ENCODE measurements at regions not wholly inside any gene's neighbourhood (a gene's known extent, or its start where the extent isn't known, plus 50 kb on each side); places are given as distances from the start of the nearest gene placed in this dataset.

DNA sequence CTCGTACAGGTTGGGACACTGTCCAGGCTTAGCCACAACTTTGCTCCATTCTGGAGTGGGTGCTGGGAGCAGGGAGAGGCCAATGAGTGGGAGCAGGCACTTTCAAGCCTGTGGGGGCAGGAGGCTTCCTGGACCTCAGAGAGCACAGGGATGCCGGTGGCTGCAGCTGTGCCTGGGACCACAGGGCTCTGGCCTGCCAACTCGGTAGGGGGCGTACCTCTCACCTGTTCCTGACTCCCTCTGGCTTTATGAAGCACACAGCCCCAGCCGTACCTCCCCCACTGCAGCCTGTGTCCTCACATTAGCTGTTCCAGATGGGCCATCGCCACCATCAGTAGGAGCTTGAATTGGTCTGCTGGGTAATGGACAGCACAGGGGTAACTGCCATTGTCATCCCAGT lies 278.7 kb upstream of the KLHL1 start:
- no peak overlapping the region for H3K27ac Mint-ChIP-seq
- Histone ChIP-seq H3K27ac (ENCODE audit: low read depth, low read length) (no peak overlapping the region), H3K9me3 (ENCODE audit: control insufficient read depth in 2 of 3, low read length in 3 of 3) (no peaks in the 10 kb centered on the region), H3K36me3 (ENCODE audit: control insufficient read depth in 2 of 3, insufficient read depth in 3 of 3, low read length in 3 of 3) (no peaks in the 10 kb centered on the region), H3K4me3 (ENCODE audit: low read length) (no peak overlapping the region), H3K27me3 (ENCODE audit: control insufficient read depth in 2 of 2, insufficient read depth in 2 of 2, low read length in 2 of 2) (no peaks in the 10 kb centered on the region), H3K4me1 (ENCODE audit: control insufficient read depth in 2 of 2, insufficient read depth in 2 of 2, low read length in 2 of 2) (no peaks in the 10 kb centered on the region)
- no peak for ATAC-seq
- peaks cover 0 to 20% (median 0%) of the 10 kb centered on the region in 11 donors for H3K9me3 Mint-ChIP-seq
- intact Hi-C loops (cut with micrococcal nuclease), result no loop called here
- H3K4me3 Mint-ChIP-seq, result no peak overlapping the region
- no peaks in the 10 kb centered on the region for H3K27me3 Mint-ChIP-seq
- H3K4me1 Mint-ChIP-seq, result no peaks in the 10 kb centered on the region
- ChIA-PET POLR2A (no interaction called here), CTCF (no interaction called here)
- H3K36me3 Mint-ChIP-seq, result no peaks in the 10 kb centered on the region
- no peak for DNase-seq

DNA sequence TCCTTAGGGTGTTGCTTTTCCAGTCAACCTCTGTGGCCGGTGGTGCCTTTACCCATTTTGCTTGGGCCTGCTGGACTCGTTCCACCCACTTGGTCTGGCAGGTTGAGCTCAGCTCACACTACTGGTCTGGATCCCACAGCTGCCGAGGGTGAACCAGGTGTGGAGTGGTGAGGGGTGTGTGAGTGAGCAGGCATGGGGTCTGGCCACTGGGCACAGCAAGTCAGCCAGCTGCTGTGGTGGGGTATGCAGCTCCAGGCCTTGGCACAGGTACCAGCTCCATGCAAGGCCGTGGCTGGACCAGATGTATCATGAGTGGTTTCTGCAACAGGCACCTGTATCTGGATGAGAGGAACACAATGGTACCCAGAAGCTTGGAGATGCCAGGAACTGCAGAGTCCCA lies 277.6 kb upstream of the KLHL1 start:
- Histone ChIP-seq H3K4me3 (ENCODE audit: low read length) (no peak overlapping the region), H3K36me3 (ENCODE audit: control insufficient read depth in 2 of 3, insufficient read depth in 3 of 3, low read length in 3 of 3) (no peaks in the 10 kb centered on the region), H3K4me1 (ENCODE audit: control insufficient read depth in 2 of 2, insufficient read depth in 2 of 2, low read length in 2 of 2) (no peaks in the 10 kb centered on the region), H3K27me3 (ENCODE audit: control insufficient read depth in 2 of 2, insufficient read depth in 2 of 2, low read length in 2 of 2) (no peaks in the 10 kb centered on the region), H3K27ac (ENCODE audit: low read depth, low read length) (no peak overlapping the region), H3K9me3 (ENCODE audit: control insufficient read depth in 2 of 3, low read length in 3 of 3) (no peaks in the 10 kb centered on the region)
- POLR2A ChIA-PET, result no interaction called here
- CTCF ChIA-PET, result no interaction called here
- H3K27ac Mint-ChIP-seq, result no peak overlapping the region
- H3K36me3 Mint-ChIP-seq, result no peaks in the 10 kb centered on the region
- no peak for DNase-seq
- no peak overlapping the region for H3K4me3 Mint-ChIP-seq
- no peaks in the 10 kb centered on the region for H3K4me1 Mint-ChIP-seq
- H3K27me3 Mint-ChIP-seq, result no peaks in the 10 kb centered on the region
- no peak for ATAC-seq
- H3K9me3 Mint-ChIP-seq, result peaks cover 0 to 11% (median 0%) of the 10 kb centered on the region in 11 donors
- intact Hi-C loops (cut with micrococcal nuclease), result no loop called here

GRCh38 chr13:70384156-70384555 lies 275.9 kb upstream of the KLHL1 start:
- Mint-ChIP-seq H3K9me3 (peaks cover 0 to 9% (median 0%) of the 10 kb centered on the region in 11 donors), H3K4me1 (no peaks in the 10 kb centered on the region), H3K4me3 (no peak overlapping the region), H3K36me3 (no peaks in the 10 kb centered on the region), H3K27me3 (no peaks in the 10 kb centered on the region), H3K27ac (no peak overlapping the region)
- H3K9me3 ChIP-seq (ENCODE audit: control insufficient read depth in 2 of 3, low read length in 3 of 3), result no peaks in the 10 kb centered on the region
- H3K27ac ChIP-seq (ENCODE audit: low read depth, low read length), result no peak overlapping the region
- POLR2A ChIA-PET, result no interaction called here
- CTCF ChIA-PET, result no interaction called here
- intact Hi-C loops (cut with micrococcal nuclease), result no loop called here
- H3K27me3 ChIP-seq (ENCODE audit: control insufficient read depth in 2 of 2, insufficient read depth in 2 of 2, low read length in 2 of 2), result no peaks in the 10 kb centered on the region
- DNase-seq (no peak), ATAC-seq (no peak)
- no peak overlapping the region for H3K4me3 ChIP-seq (ENCODE audit: low read length)
- H3K4me1 ChIP-seq (ENCODE audit: control insufficient read depth in 2 of 2, insufficient read depth in 2 of 2, low read length in 2 of 2), result no peaks in the 10 kb centered on the region
- H3K36me3 ChIP-seq (ENCODE audit: control insufficient read depth in 2 of 3, insufficient read depth in 3 of 3, low read length in 3 of 3), result no peaks in the 10 kb centered on the region

DNA sequence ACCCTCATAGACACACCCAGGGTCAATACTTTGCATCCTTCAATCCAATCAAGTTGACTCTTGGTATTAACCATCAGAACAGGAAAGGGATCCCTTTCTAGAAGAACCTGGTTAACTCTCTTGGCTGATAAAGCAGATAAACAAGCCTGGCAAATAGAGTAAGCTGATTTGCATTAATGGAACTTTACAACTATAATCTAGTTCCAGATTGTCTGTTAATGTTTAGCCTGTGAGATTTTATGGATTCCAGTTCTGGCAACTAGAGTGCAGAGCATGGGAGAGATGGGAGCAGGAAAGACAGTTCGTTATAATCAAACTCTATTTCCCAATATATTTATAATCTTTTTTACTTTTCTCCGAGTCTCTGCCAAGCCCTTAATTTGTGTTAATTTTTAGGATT lies 272.6 kb upstream of the KLHL1 start:
- CTCF ChIA-PET, result no interaction called here

DNA sequence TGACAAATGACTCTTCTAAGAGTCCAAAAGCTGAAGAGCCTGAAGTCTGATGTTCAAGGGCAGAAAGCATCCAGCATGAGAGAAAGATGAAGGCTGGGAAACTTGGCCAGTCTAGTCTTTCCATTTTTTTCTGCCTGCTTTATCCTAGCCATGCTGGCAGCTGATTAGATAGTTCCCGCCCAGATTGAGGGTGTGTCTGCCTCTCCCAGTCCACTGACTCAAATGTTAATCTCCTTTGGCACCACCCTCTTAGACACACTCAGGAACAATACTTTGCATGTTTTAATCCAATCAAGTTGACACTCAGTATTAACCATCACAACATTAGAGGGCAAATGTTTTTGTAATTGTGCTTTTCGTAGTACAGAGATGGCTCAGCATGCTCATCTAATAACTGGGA lies 267.5 kb upstream of the KLHL1 start:
- no peaks in the 10 kb centered on the region for H3K9me3 ChIP-seq (ENCODE audit: control insufficient read depth in 2 of 3, low read length in 3 of 3)
- no peak overlapping the region for H3K27ac Mint-ChIP-seq
- H3K27me3 ChIP-seq (ENCODE audit: control insufficient read depth in 2 of 2, insufficient read depth in 2 of 2, low read length in 2 of 2), result no peaks in the 10 kb centered on the region
- DNase-seq (no peak), ATAC-seq (no peak)
- H3K9me3 Mint-ChIP-seq, result peaks cover 0 to 8% (median 0%) of the 10 kb centered on the region in 11 donors
- no peaks in the 10 kb centered on the region for H3K4me1 Mint-ChIP-seq
- H3K36me3 Mint-ChIP-seq, result no peaks in the 10 kb centered on the region
- no peak overlapping the region for H3K4me3 Mint-ChIP-seq
- CTCF ChIA-PET, result no interaction called here
- no peaks in the 10 kb centered on the region for H3K27me3 Mint-ChIP-seq
- intact Hi-C loops (cut with micrococcal nuclease), result no loop called here
- POLR2A ChIA-PET, result no interaction called here
- no peak overlapping the region for H3K27ac ChIP-seq (ENCODE audit: low read depth, low read length)
- no peak overlapping the region for H3K4me3 ChIP-seq (ENCODE audit: low read length)
- no peaks in the 10 kb centered on the region for H3K36me3 ChIP-seq (ENCODE audit: control insufficient read depth in 2 of 3, insufficient read depth in 3 of 3, low read length in 3 of 3)
- H3K4me1 ChIP-seq (ENCODE audit: control insufficient read depth in 2 of 2, insufficient read depth in 2 of 2, low read length in 2 of 2), result no peaks in the 10 kb centered on the region

More for the DNA sequence above, 272.6 kb upstream of the KLHL1 start:
- Mint-ChIP-seq H3K9me3 (peaks cover 0 to 14% (median 0%) of the 10 kb centered on the region in 11 donors), H3K4me3 (no peak overlapping the region), H3K36me3 (no peaks in the 10 kb centered on the region), H3K4me1 (no peaks in the 10 kb centered on the region), H3K27ac (no peak overlapping the region), H3K27me3 (no peaks in the 10 kb centered on the region)
- DNase-seq (no peak), ATAC-seq (no peak)
- POLR2A ChIA-PET, result no interaction called here
- H3K36me3 ChIP-seq (ENCODE audit: control insufficient read depth in 2 of 3, insufficient read depth in 3 of 3, low read length in 3 of 3), result no peaks in the 10 kb centered on the region
- no peaks in the 10 kb centered on the region for H3K4me1 ChIP-seq (ENCODE audit: control insufficient read depth in 2 of 2, insufficient read depth in 2 of 2, low read length in 2 of 2)
- H3K9me3 ChIP-seq (ENCODE audit: control insufficient read depth in 2 of 3, low read length in 3 of 3), result no peaks in the 10 kb centered on the region
- H3K4me3 ChIP-seq (ENCODE audit: low read length), result no peak overlapping the region
- no peak overlapping the region for H3K27ac ChIP-seq (ENCODE audit: low read depth, low read length)
- intact Hi-C loops (cut with micrococcal nuclease), result no loop called here
- no peaks in the 10 kb centered on the region for H3K27me3 ChIP-seq (ENCODE audit: control insufficient read depth in 2 of 2, insufficient read depth in 2 of 2, low read length in 2 of 2)

DNA sequence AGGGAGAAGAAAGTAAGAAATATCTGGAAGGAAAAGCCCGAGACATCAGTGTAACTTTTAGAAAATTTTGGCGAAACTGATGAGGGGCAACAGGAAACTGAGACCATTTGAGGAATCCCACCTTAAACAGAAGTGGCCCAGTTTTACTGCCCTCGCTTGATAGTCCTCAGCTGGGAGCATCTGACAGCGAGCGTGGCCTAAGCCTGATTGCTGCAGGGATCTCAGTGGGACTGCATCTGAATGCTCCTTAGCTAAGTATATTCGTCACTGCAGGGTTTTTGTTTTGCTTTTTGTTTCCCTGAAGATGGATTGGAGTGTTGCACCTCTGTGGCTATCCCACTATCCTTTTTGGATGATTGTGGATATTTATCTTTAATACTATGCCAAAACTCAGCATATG lies 262.7 kb upstream of the KLHL1 start:
- peaks cover 0 to 9% (median 0%) of the 10 kb centered on the region in 11 donors for H3K9me3 Mint-ChIP-seq
- H3K4me1 Mint-ChIP-seq, result no peaks in the 10 kb centered on the region
- Histone ChIP-seq H3K27ac (ENCODE audit: low read depth, low read length) (no peak overlapping the region), H3K9me3 (ENCODE audit: control insufficient read depth in 2 of 3, low read length in 3 of 3) (no peaks in the 10 kb centered on the region), H3K36me3 (ENCODE audit: control insufficient read depth in 2 of 3, insufficient read depth in 3 of 3, low read length in 3 of 3) (no peaks in the 10 kb centered on the region), H3K4me1 (ENCODE audit: control insufficient read depth in 2 of 2, insufficient read depth in 2 of 2, low read length in 2 of 2) (no peaks in the 10 kb centered on the region), H3K27me3 (ENCODE audit: control insufficient read depth in 2 of 2, insufficient read depth in 2 of 2, low read length in 2 of 2) (no peaks in the 10 kb centered on the region), H3K4me3 (ENCODE audit: low read length) (no peak overlapping the region)
- DNase-seq, result no peak
- no peak for ATAC-seq
- no peak overlapping the region for H3K4me3 Mint-ChIP-seq
- ChIA-PET POLR2A (no interaction called here), CTCF (no interaction called here)
- H3K27me3 Mint-ChIP-seq, result no peaks in the 10 kb centered on the region
- H3K36me3 Mint-ChIP-seq, result no peaks in the 10 kb centered on the region
- H3K27ac Mint-ChIP-seq, result no peak overlapping the region
- intact Hi-C loops (cut with micrococcal nuclease), result no loop called here

DNA sequence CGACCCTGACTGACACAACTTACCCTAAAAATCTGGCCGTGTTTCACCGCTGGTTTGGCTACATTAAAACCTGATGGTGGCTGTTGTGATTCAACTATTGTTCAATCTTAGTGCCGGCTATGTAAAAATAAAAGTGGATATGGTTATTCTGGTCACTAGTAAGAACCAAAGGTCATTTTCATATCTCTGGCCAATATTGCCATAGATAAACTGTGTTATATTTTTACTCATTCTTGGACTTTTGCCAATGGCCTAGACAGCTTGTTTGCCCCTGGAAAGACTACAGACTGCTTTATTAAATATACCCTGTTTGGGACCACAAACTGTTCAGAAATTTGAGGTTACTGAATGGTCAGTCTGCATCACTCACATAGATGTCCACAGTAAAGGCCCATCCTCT lies 258.5 kb upstream of the KLHL1 start:
- H3K27me3 ChIP-seq (ENCODE audit: control insufficient read depth in 2 of 2, insufficient read depth in 2 of 2, low read length in 2 of 2), result no peaks in the 10 kb centered on the region
- no peaks in the 10 kb centered on the region for H3K36me3 ChIP-seq (ENCODE audit: control insufficient read depth in 2 of 3, insufficient read depth in 3 of 3, low read length in 3 of 3)
- DNase-seq (no peak), ATAC-seq (no peak)
- Mint-ChIP-seq H3K36me3 (no peaks in the 10 kb centered on the region), H3K27me3 (no peaks in the 10 kb centered on the region), H3K4me1 (no peaks in the 10 kb centered on the region), H3K27ac (no peak overlapping the region), H3K4me3 (no peak overlapping the region), H3K9me3 (peaks cover 0 to 18% (median 0%) of the 10 kb centered on the region in 11 donors)
- no peak overlapping the region for H3K4me3 ChIP-seq (ENCODE audit: low read length)
- intact Hi-C loops (cut with micrococcal nuclease), result no loop called here
- no peaks in the 10 kb centered on the region for H3K4me1 ChIP-seq (ENCODE audit: control insufficient read depth in 2 of 2, insufficient read depth in 2 of 2, low read length in 2 of 2)
- no peak overlapping the region for H3K27ac ChIP-seq (ENCODE audit: low read depth, low read length)
- CTCF ChIA-PET, result no interaction called here
- POLR2A ChIA-PET, result no interaction called here
- H3K9me3 ChIP-seq (ENCODE audit: control insufficient read depth in 2 of 3, low read length in 3 of 3), result no peaks in the 10 kb centered on the region

Data from naive thymus-derived CD4-positive, alpha-beta T cell (primary cell).